Erythroblast (primary cell): ENCODE measurements at regions not wholly inside any gene's neighbourhood (a gene's known extent, or its start where the extent isn't known, plus 50 kb on each side); places are given as distances from the start of the nearest gene placed in this dataset.

Experiments
- GATA1 ChIP-seq: IDR thresholded peaks from 2 replicates; pipeline ENCODE4 v1.6.1; 2011; ENCODE audit warnings: low read depth, mild to moderate bottlenecking, control low read depth, low read length, moderate library complexity
- POLR2A ChIP-seq: IDR thresholded peaks from 2 replicates; pipeline ENCODE4 v1.6.1; 2011; ENCODE audit warnings: mild to moderate bottlenecking, low read length

GRCh38 chr1:81205956-81206355 is 594.8 kb upstream of the ADGRL2 start:
- TF ChIP-seq POLR2A (no peak), GATA1 (no peak)
